Suppressor macrophage treated with lipopolysaccharide for 1 hour (primary cell): ENCODE measurements at regions not wholly inside any gene's neighbourhood (a gene's known extent, or its start where the extent isn't known, plus 50 kb on each side); places are given as distances from the start of the nearest gene placed in this dataset.
A peak's percentile ranks its signal among the peaks of the same experiment; 100 is the strongest.

Experiments used
- DNase-seq, 3 donors: peaks; one replicate each; pipeline ENCODE4 v3.0.0-alpha.2; 2020 to 2022

DNA sequence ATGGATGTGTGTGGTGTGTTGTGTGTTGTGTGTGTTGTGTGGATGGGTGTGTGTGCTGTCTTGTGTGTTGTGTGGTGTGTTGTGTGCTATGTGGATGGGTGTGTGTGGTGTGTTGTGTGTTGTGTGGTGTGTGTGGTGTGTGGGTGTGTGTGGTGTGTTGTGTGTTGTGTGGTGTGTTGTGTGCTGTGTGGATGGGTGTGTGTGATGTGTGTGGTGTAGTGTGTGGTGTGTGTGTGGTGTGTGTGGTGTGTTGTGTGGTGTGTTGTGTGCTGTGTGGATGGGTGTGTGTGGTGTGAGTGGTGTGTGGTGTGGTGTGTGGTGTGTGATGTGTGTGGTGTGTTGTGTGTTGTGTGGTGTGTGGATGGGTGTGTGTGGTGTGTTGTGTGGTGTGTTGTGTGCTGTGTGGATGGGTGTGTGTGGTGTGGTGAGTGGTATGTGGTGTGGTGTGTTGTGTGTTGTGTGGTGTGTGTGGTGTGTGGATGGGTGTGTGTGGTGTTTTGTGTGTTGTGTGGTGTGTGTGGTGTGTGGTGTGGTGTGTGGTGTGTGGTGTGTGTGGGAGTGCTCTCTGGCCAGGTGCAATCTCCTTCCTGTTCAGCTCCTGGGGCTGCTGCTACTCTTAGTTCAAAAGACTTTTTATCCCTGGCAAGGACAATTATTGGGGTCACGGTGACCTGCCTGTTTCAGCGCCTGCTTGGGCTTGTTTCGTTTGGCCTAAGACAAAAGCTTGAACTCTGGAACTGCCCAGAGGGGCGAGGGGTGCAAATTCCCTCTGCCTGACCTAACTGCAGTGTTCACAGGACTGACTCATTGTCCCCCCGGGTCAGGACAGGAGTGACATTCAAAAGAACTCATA, 101.1 kb downstream of the UBIAD1 start:
- DNase-seq, result no peak

DNA sequence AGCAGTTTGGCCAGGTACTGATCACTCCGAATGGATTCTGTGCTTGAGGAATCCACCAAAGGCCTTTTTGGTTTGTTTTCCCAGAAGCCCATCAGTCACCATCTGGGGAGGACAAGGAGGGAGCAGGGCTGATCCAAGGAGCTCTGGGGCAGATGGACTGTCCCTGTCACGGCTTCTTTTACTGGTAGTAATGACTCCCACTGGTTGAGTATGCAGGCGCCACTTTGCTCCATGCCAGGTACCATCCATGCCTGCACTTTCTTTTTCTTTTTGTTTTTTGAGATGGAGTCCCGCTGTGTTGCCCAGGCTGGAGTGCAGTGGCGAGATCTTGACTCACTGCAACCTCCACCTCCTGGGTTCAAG, 101.7 kb downstream of the UBIAD1 start:
- DNase-seq, result no peak

DNA sequence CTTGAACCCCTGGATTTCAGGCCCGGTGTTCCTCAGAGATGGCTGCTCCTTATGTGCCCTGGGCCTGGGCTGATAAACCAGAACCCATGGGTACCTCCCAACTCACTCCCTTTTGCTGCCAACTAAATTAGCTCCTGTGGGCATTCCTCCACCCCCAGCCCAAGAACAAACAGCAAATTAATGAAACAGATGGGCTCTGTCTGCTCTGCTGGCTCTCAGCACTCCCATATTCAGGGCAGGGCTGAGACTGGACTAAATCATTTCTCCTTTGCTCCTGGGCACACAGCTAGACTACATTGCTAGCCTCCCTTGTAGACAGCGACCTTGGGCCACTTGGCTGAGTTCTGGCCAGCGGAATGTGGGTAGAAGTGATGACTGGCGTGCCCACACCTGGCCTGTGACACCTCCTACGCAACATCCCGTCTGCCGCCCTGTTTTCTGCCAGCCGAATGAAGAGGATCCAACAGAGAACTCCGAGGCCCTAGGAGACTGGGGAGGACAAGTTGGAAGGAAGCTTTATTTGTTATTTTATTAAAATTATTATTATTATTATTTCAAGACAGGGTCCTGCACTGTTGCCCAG, 101.9 kb upstream of the DISP3 start:
- no peak for DNase-seq

DNA sequence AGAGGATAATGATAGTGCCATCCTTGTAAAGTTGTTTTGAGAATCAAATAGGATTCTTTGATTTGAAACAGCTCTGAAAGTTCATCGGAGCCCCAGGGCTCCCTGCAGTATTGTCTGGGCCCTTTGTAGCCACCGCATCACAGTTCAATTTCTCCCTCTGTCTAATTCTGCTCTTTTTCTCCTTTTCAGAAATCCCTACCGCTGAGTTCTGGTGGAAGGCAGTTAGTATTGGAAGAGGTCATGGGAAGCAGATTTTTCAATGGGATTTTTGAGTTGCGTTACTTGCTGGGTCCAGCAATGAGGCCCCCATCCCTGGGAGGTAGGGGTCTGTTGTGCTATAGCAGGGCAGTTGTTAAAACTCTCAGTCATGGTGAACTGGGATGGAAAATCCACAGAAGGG, 101.0 kb upstream of the DISP3 start:
- DNase-seq, result no peak

DNA sequence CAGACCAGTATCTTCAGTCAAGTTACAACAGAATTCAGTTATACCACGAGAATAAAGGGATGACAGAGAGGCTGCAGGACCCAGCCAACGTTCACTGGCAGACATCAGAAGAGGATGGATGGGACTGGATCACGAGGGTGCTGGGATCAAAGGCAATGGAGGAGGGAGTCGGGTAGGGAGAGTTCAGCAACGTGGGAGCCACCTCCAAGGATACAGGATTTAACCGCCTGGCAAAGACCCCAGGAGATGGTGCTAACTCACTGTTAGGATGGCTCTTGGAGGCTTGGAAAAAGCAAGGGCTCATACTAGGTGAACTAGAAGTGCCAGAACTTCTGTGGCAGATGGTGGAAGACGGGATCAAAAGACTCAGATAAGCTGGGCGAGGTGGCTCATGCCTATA, 99.1 kb upstream of the DISP3 start:
- no peak for DNase-seq

DNA sequence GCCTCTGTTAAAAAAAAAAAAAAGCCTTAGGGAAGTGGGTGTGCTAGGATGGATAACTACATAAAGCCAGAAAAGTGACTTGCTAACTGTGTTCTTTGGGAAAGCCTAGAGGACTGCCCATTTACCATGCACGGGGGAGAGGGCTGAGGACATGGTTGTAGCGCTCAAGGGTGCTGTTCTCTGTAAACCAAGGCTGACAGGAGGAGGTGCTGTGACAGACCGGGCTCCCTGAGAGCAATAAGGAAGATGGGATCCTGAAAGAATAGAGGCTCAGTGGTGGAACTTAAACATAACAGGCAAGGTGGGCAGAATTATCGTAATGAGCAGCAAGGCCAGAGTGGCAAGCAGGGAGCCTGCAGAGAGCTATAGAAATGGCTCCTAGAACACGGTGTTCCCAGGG, 98.5 kb upstream of the DISP3 start:
- no peak for DNase-seq

DNA sequence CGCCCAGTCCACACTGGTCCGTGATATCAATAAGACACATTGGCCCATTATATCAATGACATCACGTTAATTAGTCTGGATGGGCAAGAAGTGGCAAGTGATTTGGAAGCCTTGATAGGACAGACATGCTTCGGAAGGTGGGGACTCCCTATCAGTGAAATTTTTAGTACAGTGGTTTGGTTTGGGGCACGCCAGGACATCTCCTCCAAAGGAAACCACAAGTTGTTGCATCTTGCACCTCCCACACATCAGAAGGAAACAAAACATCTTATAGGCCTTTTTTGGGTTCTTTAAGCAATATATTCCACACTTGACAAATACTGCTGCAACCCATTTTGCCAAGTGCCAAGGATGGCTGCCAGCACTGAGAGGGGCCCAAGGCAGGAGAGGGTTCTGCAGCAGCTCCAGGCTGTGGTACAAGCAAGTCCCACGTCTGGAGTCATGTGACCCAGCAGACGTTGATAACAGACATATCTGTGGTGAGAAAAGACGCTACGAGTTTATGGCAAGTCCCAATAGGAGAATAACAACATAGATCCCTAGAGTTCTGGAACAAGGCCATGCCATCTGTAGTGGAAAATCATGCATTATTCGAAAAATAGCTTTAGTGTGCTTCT, 95.3 kb upstream of the DISP3 start:
- peak in 2 of 3 donors; percentile 14 to 19 for DNase-seq

DNA sequence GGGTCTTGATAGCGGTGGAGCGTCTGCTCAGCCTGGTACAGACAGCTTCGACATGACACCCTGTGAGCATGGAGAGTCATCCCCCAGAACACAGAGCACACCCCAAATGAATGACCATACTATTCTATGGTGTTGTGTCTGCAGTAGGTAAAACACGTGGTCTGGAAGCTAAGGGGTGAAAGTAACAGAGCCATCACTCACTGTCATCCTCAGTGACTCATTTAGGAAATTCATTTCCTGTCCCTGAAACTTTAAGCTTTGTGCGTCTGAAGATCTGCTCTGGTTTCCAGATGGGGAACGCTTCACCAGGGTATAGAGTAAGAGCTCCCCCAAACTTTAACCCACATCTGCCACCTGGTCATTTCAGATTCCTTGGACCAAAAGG, 94.8 kb upstream of the DISP3 start:
- DNase-seq, result peak in 1 of 3 donors; percentile 16

DNA sequence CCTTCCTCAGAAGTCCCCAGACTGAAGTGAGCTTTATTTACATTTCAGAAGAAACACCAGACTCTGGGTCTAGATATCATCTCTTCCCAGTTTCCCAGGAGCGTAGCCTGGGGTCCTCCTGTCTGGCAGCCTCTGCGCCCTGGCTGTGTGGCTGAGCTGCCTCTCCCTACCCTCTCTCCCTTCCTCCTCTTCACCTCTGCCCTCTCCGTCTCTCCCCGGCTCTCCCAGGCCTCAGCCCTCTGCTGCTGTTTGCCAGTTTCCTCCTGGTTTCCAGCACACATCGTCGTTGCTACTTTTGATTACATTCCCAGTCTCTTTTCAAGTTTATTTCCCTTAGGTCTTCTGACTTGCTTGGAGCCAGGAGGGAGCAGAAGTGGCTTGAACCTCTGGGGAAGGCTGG, 91.1 kb upstream of the DISP3 start:
- DNase-seq, result no peak

DNA sequence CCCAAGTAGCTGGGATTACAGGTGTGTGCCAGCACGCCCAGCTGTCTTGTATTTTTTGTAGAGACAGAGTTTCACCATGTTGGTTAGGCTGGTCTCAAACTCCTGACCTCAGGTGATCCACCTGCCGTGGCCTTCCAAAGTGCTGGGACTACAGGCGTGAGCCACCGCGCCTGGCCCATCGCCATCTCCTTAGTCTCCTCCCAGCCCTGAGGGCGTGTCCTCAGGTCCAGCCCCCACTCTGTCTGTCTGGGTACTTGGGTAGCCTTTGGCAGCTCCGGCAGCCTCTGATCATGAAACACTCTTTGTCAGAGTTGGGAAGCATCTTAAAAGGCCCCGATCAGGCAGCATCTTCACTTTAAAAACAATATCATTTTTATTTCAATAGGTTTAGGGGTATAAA, 90.3 kb upstream of the DISP3 start:
- DNase-seq, result no peak

DNA sequence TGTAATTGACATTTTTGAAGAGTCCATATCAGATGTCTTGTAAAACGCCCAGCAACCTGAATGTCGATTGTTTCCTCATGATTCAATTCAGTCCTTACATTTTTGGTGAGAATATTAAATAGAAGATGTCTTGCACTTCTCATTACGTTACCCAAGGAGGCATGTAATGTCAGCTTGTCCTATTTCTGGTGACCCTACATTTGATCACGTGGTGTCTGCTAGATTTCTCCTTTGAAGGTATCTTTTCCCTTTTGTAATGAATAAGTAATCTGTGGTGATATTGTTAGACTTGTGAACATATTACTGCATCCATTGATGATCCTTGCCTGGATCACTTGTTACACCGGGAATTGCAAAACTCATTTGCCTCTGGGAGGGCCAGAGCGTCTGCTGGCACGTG, 87.6 kb upstream of the DISP3 start:
- no peak for DNase-seq

DNA sequence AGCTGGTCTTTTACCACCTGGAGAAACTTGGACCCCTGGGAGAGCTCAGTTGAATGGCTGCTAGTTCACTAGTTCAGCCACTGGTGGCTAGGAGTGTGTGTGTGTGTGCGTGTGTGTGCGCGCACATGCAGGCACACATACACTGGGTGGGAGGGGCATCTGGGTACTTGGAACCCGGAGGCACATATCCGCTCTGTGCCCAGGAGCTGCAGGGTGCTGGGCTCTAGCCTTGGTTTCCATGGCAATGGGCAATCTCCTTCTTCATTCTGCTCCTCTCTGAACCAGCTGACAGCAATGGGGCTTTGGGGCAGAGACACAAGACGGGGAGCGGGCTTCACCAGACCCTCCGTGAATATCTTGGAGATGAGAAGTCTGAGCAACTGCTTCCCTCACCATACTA, 87.1 kb upstream of the DISP3 start:
- DNase-seq, result no peak

DNA sequence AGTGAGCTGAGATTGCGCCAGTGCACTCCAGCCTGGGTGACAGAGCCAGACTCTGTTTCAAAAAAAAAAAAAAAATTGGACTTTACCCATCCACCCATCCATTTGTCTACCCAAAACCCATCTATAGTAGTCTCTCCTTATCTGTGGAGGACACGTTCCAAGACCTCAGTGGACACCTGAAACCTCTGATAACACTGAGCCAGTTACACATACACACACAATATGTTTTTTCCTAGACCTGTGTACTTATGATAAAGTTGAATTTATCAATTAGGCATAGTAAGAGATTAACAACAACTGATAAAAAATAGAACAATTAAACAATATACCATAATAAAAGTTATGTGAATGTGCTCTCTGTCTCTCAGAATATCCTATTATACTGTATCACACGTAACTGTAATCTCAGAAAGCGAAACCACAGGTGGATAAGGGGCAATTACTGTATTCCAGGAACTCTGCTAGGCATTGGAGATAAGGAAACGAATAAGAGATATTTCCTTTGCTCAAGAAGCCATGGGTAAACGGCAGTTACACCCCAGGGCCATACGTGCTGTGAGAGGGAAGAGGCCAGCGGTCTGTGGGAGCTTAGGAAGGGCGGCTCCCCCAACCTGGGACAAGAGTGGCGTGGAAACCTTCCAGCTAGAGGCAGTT, 84.2 kb upstream of the DISP3 start:
- DNase-seq, result no peak

DNA sequence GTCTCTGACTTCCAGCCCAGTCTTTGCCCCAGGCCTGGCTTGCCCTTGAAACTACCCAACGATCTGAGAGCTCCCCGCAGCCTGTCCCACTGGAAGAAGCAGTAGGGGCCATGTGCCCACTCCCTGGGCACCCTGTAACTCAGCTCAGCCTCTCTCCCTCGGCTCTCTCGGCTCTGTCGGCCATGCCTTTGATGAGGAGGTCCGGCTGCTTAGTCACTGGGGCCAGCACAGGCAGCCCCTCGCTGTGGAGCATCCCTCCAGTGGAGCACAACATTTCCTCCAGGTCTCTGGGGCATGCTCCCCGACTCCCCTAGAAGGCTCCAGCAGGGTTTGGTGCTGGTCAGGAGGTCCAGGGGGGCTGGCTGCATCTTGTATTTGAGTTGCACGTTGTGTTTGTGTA, 83.3 kb upstream of the DISP3 start:
- DNase-seq, result no peak

DNA sequence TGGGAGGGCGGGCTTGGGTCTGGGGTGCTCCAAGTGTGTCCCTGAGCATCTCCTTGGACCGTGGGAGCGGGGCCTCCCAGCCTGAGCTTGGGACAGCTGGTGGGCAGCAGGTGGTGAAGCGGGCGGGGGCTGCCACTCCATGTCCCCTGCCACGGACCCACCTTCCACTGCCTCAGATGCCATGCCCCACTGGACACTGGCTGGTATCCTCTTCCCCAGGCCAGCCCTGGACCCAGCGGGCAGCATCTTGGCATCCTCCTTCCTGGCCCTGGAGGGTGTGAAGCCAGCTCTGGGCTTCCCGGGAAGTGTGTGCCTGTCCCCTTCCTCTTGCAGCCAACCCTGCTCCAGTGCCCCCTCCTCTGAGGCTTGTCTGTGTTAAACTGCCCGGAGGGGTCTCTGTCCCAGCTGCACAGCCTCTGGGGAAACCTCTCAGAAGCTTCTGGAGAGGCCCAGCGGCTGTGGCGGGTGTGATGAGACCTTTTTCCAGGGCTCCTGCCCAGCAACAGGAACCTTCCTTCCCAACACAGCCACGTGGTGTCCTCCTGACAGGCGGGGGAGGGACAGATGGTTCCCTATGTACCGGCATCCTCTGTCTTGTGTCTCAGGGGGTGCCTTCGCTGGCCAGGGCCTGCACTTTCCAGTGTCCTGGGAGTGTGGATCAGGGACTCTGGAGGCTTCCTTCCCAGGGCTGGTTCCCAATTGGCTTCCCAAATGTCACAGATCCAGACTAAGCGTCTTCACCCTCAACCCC, 81.6 kb upstream of the DISP3 start:
- DNase-seq, result no peak

DNA sequence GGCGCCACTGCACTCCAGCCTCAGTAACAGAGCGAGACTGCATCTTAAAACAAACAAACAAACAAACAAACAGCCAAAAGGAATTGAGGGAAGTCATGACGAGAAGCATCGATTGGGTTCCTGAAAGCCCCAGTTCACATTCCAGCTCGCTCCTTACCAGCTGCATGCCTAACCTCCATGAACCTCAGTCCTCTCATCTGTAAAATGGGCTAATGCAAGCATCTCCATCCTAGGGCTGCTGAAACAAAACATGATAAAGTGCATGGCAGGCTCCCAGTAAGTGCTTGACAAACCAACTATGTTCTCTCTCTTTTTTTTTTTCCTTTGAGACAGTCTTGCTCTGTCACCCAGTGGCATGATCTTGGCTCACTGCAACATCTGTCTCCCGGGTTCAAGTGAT, 79.7 kb upstream of the DISP3 start:
- no peak for DNase-seq

DNA sequence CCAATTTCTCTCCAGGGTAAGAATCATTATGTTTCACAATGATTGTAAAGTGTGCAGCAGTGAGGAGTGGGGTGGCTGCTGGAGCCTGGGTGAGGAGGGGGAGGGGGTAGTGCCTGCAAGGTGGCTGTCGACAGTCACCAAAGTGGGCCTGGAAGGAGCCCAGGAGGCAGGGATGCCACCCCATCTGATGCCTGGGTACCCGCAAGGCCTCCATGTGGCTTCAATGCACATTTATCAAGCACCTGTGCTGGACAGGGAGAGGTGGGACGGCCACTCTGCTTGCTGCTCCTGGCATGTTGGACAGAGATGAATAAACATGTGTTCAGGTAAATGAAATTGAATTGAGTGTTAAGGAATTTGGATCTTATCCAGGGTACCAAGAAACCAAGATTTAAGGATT, 78.8 kb upstream of the DISP3 start:
- no peak for DNase-seq

DNA sequence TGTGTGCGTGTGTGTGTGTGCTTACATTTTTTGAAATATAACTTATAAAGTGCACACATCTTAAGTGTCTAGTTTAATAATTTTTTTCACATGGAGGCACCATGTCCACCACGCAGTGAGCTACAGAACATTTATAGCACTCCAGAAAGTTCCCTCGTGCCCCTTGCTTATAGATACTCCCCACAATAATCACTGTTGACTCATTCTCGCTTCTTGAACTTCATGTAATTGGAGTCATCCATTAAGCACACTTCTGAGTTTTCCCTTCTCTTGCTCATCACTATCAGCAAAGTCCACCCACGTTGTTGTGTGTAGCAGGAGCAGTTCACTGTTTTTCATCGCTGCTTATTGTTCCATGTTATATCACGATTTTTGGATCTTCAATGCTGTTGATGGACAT, 78.4 kb upstream of the DISP3 start:
- no peak for DNase-seq

DNA sequence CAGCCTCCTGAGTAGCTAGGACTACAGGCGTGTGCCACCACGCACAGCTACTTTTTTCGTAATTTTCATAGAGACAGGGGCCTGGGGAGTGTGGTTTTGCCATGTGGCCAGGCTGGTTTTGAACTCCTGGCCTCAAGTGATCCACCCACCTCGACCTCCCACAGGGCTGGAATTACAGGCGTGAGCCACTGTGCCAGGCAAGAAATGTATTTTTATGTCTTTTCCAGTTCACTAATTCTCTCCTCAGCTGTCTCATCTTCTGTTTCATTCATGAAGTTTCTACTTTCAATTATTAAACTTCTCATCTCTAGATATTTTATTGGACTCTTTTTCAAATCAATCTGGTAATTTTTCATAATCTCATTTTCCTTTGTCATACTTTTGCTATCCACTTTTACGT, 72.1 kb upstream of the DISP3 start:
- no peak for DNase-seq

DNA sequence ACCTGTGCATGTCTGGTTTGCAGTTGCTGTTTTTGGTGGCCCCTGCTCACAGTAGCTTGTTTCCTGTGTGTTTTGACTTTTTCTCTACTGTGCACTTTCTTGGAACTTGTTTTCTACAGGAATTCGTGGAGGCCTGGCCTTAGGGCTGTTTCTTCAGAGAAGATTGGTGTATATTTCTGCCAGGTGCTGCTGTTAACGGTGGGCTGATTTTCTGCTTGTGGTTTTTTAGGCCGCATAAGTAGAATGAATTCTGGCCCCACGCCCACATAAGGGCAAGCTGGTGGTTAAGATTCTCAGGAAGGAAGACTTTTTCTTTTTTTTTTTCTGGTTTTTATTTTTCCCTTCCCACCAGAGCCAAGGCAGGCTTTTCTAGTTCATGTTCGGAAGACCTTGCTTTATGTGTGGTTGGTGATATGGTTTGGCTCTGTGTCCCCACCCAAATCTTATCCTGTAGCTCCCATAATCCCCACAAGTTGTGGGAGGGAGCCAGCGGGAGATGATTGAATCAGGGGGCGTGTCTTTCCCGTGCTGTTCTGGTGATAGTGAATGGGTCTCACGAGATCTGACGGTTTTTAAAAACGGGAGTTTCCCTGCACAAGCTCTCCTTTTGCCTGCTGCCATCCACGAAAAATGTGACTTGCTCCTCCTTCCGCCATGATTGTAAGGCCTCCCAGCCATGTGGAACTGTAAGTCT, 71.5 kb upstream of the DISP3 start:
- DNase-seq, result no peak

DNA sequence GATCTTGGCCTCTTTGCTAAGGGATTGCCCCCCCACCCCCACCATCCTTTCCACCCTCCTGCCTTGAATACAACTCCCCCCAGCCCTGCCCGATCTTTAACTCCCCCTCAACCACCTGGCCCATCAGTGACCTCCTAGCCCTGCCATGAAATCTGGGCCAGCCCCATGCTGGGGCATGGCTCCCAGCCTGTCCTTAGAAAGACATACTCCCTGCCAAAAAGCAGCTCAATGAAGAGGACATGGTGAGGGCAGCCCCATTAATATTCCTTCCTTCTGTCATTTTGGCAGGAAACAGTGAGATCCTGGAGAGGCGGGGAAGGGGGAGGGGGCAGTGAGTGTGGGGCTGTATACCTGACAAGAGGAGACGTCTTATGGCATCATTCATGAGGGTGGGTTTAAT, 66.8 kb upstream of the DISP3 start:
- DNase-seq, result no peak

DNA sequence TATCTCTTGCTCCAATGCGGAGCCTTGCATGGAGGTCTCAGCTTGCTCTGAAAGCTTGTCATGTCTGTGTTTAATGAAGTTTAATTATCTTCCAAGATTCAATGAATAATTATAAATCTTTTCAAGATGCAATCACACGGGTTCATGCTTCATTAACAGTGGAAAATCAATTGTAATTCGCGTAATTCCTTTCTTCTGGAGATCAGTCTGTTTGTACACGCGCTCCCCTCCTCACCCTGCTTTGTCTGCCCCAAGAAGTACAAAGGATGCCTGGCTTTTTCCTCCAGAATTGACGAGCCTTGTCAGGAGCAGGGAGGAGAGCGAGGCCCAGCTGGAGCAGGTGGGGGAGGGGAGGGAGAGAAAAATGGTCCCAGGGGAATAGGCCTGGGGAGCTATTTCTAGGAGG, 65.0 kb upstream of the DISP3 start:
- no peak for DNase-seq
